ENCODE measurements at regions not wholly inside any gene's neighbourhood (a gene's known extent, or its start where the extent isn't known, plus 50 kb on each side); places are given as distances from the start of the nearest gene placed in this dataset.

DNA sequence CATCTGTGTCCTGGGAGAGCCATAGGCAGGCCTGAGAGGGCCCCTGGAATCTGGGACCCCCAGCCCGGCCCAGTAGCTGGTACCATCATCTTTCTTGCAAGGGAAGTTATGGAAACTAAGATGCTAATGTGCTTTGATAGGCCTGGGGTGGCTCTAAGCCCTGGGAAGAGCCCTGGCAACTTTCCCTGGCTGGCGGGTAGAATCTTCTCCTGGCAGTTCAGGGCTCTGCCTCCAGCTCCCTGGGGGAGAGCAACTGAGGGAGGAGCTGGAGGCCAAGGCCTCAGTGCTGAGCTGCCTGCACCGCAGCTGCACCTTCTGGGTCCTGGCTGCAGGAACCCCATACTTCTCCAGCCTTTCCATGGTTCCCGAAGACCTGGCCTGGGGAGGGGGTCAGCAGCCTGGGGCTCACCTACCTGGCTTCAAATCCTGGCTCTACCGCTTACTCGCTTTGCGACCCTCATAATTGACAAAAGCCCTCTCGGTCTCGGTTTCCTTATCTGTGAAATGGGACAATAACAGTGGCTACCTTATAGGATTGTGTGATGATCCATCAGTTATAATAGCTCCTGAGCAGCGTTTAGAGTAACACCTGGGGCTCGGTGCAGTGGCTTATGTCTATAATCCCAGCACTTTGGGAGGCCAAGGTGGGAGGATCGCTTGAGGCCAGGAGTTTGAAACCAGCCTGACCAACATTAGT, 333.7 kb downstream of the SEC14L1 start:
- no peak for DNase-seq (ENCODE audit: low spot score)

DNA sequence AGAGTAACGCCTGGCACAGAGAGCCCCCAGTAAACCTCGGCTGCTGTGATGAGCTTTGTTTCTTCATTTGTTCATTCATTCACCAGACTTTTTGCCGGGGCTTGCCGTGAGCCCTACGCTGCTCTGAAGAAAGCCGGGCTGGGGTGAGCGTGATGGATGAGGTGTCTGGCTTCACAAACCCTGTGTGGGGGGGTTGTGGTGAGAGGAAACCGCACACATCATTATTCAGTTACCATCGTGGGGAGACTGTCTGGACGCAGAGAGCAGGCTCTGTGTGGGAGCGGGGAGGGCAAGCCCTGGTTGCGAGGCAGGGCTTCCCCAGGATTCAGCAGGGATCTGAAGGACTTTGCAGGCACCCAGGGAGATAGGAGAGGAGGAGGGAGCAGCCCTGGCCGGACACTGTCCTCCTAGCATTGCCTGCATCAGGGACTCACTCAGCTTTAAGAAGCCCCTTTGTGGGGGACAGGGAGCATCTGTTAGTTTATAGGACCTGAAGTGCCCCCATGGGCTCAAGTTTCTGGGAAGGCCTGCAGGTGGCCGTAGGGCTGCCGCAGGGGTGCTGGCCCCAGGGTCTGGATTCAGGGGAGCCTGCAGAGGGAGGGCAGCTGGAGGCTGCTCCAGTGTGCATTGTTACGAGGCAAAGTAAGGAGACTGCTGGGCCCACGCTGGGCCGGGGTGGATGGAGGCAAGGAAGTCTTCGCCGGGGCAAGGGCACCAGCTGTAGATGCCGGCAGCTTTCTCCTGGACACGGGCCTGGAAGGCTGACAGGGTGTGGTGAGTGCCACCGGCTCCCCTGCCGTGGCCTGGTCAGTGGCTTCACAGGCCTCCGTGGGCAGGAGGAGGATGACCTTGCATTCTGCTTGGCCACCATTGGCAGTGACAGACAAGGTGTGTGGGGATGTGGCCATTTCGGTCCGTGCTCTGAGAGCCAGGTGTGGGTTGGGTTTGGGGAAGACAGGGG, 334.5 kb downstream of the SEC14L1 start:
- no peak for DNase-seq (ENCODE audit: low spot score)

DNA sequence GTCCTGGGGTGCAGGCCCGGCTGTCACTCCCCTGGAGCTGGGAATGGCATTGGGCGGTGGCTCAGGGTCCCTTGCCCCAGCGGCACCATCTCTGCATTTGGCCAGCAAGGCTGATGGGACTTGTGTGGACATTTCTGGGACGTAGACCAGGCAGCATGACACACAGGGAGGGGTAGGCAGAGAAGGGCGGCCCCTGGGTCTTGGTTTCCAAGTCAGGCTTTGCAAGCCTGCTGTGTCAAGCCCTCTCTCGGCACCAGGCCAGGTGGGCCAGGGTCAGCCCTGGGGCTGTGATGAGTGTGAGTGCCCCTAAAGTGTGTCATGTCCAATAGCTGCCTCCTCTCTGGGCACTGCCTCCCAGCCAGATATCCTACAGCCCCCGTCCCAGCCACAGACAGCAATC, 335.2 kb downstream of the SEC14L1 start:
- no peak for DNase-seq (ENCODE audit: low spot score)

DNA sequence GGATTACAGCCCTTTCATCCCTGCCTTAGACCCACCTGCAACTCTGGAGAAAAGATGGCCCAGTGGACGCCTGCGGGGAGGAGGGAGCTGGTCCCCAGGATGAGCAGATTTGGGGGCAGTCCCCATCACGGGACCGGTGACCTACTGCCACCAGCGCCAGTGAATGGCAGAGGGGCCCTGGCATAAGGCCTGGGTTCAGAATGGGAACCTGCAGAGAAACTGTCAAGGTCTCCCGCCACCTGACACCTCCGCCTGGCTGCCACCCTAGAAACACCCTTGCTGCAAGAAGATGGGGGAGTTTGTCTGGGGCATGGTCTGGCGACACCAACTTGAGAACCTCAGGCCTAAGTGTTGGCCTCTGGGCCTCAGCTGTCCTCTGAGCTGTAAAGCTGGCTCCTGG, 335.7 kb downstream of the SEC14L1 start:
- DNase-seq (ENCODE audit: low spot score): no peak

DNA sequence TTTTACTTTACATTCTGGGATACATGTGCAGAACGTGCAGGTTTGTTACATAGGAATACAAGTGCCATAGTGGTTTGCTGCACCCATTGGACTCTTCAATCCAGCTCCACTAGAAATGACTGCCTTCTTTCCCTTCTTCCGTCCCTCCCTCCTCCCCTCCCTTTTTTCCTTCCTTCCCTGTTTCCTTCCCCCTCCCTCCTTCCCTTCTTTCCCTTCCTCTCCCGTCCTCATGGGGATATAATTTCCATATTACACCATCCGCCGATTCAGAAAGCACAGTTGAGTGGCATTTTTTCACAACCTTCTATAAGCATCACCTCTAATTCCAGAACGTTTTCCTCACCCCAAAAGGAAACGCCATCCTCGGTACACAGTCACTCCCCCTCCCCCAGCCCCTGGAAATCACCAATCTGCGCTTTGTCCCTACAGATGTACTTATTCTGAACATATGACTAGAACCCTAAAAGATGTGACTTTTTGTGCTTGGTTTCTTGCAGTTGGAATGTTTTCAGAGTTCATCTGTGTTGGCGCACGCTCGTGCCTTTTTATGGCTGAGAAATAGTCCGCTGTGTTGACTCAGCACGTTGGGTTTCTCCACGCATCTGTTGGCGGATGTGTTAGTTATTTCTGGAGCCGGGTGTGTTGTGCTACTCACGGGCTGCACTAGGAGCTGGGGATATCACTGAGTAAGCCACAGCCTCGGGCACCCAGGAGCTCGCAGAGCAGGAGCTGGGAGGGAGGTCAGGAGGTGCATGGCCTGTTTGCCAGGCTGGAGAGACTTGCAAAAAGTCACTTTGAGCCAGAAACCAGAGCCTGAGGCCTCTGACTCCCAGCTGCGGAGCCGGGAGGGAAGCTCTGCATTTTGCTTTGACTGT, 336.4 kb downstream of the SEC14L1 start:
- peak; percentile 58 for DNase-seq (ENCODE audit: low spot score)

DNA sequence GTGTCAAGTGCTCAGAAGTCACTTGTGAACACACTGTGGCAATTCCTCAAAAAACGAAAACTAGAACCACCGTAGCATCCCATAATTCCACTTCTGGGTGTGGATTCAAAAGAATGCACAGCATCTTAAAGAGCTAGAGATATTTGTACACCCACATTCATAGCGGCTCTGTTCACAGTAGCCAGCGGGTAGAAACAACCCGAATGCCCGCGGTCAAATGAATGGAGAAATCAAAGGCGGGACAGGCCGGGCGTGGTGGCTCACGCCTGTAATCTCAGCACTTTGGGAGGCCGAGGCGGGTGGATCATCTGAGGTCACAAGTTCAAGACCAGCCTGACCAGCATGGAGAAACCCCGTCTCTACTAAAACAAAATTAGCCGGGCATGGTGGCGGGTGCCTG, 337.5 kb downstream of the SEC14L1 start:
- no peak for DNase-seq (ENCODE audit: low spot score)

DNA sequence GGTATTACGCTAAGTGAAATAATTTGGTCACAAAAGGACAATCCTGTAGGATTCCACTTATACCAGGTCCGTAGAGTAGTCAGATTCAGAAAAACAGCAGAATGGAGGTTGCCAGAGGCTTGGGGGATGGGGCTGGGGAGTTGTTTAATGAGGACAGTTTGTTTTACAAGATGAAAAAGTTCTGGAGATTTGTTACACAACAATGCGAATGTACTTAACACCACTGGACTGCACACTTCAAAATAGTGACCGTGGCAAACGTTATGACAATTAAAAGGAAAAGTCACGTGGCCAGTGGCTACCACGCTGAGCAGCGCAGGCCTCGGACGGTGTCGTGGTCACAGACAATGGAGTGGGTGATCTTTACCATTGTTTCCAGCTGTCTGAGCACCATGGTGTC, 338.1 kb downstream of the SEC14L1 start:
- DNase-seq (ENCODE audit: low spot score): no peak

DNA sequence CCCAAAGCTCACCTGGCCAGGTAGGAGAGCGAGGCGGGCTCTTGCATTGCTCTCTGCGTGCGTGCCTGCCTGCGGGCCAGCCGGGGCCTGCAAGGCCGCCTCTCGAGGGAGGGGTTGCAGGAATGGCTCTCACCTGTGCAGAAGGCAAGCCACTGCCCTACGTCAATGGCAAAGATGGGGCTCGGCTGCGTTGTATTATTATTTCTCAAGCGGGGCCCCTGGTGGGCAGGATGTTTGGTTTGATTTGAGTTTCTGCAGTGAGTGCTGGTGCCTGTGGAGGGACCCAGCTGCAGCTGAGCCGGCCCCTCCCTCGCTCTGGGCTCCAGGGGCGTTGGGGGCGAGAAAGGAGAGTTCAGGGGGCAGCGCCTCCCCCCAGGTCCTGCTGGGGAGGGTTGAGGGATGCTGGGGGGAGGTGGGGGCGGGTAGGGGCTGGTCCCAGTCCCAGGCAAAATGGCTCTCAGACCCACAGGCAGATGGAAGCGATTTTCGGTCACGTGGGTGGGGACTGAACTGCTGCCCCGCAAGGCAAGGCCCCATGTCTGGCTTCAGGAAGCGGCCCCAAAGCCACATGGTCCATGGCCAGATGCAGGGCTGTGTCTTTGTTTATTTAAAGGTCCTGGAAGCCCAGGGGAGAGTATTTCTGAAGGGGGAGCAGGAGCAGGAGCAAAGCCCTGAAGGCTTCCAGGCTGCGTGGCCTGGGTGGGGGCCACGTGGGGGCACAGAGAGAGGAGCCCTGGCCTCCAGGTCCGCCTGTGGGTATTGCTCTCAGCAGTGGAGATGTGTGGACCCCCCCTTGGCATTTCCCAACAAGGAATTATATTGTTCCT, 338.8 kb downstream of the SEC14L1 start:
- no peak for DNase-seq (ENCODE audit: low spot score)

DNA sequence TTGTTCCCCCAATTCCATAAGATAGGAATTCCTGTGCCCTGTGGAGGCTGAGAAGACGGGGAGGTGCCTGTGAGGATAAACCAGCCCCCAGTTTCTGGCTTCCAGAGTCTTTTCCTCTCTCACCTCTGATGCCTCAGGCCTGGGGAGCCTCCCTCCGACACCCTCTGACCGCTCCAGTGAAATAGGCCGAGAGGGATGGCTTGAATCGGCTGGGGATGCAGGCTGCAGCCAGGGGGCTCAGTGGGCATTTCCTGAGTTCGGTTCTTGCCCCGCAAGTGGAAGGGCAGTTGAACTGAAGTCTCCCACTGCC, 339.4 kb downstream of the SEC14L1 start:
- DNase-seq (ENCODE audit: low spot score): no peak

DNA sequence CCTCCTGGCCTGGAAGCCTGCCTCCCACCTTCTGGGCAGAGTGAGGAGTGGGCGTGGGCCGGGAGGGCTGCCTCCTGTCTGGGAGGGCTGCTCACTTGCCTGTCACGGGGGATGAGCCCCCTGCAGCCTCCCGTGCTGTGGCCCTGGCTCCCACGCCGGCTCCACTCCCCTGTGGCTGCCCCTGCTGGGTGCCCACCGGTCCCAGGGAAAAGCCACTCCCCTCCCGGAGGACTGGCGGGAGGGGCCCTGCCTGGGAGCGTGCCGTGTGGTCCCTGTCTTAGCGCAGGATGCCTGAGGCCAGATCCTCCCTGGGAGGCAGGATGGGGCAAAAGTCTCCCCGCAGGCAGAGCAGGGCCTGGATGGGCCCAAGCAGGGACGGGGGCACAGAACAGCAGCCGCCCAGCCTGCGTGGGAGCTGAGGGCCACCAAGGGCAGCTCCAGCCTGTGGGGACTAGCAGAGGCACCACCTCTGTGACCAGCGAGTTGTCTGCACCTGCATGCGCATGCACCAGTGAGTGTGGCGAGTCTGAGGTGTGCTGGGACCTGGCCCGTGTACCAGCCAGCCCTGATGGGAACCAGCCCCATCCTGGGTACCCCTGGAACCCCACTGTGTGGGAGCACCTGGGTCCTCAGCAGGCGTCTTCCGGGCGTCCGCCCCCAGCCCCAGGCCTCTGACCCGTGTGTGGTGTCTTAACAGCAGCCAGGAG, 339.9 kb downstream of the SEC14L1 start:
- no peak for DNase-seq (ENCODE audit: low spot score)

DNA sequence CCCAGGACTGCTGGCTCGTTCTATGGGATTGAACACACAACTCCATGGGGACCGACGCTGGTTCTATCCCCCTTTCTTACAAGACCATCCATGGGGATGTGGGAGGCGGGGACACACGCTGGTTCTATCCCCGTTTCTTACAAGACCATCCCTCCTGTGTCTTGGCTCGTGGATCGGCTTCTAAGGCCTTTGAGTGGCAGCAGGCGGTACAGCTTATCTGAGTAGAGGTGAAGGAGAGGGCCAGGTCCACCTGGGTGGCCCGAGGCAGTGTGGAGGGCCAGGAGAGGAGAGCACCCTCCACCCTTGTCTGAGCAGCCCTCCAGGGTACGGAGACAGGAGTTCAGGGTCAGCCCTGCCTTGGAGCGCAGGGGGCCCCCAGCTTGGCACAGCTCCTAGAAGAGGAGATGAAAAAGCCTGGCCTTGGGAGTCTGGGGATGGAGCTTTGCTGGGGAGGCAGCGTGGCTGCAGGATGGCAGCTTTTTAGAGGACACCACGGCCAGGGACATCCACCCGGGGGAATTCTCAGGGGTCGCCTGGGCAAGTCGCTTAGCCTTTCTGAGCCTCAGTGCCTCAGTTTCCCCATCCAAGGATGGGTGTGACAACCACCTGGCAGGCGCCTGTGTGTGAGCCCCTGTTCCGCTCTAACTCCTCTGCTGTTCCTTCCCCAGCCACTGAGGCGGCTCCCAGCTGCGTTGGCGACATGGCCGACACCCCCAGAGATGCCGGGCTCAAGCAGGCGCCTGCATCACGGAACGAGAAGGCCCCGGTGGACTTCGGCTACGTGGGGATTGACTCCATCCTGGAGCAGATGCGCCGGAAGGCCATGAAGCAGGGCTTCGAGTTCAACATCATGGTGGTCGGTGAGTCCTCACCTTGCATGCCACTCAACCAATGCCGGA, 341.0 kb downstream of the SEC14L1 start:
- DNase-seq (ENCODE audit: low spot score): no peak

DNA sequence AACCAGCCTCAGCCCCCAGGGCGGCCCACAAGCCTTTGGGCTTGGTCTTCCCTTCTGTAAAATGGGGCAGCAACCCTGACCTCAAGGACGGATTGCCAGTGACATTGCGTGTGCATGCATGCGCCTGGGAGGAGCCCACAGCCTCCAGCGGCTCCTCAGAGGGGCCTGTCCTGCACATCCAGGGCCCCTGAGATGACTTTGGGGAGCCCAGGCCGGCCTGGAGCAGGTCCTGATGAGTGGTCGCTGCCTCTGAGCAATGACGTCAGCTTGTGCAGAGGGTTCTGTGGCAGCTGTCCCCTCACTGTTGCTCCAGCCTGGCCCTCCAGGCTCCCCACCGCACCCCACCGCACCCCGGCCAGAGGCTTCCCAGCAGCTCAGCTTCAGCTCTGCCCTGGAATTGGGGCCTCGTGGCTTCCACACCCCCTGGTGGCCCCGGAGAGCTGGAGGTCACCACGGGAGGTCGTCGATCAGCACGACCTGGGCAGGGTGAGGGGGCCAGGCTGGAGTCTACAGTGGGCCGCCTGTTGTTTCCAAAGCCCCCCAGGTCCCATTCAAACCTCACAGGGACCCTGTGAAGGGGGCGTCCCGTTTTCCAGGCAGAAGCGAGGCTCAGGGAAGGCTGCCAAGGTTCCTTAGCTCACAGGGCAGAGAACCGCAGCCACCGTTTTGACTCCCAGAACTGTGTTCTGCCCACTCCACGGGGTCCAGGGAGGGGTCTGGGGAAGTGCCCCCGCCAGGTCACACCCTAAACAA, 341.8 kb downstream of the SEC14L1 start:
- DNase-seq (ENCODE audit: low spot score): no peak

DNA sequence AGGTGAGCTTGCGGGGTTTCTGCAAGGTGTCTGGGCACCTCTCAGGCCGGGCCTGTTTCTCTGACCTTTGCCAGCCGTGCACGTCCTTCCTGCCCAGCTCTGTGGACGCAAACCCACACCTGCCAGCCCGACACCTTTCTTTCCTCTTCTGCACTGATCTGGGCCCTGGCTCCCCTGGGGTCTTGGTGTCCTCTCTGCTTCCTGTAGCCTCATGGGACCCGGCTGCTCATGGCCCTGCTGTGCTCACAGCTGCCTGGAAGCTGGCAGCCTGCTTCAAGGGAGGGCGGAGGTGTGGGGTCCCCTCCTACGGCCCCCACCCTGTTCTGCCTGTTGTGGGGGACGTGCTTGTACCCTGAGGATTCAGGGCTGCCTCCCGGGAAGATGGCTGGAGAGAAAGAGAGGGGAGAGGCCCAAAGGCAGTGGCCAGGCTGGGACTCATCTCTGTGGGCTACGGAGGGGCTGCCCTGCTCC, 342.4 kb downstream of the SEC14L1 start:
- DNase-seq (ENCODE audit: low spot score): no peak

DNA sequence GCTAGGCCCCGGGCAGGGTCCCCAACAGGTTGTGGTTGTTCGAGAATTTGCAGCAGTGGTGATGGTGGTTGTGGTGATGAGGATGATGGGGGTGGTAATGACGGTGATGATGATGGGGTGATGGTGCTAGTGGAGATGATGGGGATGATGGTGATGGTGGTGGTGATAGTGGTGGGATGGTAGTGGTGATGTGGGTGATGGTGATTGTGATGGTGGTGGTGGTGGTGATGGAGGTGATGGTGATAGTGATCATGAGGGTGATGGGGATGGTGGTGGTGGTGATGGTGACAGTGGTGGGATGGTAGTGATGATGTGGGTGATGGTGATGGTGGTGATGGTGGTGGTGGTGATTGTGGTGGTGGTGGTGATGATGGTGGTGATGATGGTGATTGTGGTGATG, 343.3 kb downstream of the SEC14L1 start:
- DNase-seq (ENCODE audit: low spot score): no peak

DNA sequence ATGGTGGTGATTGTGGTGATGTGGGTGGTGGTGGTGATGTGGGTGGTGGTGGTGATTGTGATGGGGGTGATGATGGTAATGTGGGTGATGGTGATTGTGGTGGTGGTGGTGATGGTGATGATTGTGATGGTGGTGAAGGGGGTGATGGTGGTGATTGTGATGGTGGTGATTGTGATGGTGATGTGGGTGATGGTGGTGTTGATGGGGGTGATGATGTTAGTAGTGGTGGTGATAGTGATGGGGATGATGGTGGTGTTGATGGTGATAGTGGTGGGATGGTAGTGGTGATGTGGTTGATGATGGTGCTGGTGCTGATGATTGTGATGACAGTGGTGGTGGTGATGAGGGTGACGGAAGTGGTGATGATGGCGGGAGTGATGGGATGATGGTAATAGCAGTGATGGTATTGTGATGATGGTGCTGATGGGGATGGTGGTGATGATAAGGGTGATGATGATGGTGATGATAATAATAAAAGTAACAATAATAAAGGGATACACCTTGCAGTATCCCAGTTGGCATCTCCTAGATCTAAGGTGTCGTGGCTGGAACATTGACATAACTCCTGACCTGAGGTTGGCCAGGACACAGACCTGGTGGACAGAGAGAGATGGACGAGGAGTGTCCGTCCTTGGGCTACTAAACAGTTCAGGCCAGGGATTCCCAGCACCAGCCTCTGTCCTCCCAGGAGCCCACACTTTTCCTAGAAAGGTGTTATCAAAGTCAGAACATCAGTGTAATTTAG, 344.5 kb downstream of the SEC14L1 start:
- no peak for DNase-seq (ENCODE audit: low spot score)

DNA sequence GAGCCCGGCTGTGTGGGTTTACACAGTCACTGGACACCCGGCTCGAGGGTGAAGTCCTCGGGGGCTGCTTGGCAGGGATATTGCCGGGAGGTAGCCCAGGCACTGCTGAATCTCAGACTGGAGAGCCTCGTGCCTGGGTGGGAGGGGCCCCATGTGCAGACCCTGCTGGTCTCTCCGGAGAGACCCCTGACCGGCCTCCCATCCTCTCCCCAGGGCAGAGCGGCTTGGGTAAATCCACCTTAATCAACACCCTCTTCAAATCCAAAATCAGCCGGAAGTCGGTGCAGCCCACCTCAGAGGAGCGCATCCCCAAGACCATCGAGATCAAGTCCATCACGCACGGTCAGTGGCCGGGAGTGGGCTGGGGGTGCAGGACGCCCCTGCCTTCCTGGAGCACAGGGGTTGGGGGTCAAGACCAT, 346.5 kb downstream of the SEC14L1 start:
- no peak for DNase-seq (ENCODE audit: low spot score)

DNA sequence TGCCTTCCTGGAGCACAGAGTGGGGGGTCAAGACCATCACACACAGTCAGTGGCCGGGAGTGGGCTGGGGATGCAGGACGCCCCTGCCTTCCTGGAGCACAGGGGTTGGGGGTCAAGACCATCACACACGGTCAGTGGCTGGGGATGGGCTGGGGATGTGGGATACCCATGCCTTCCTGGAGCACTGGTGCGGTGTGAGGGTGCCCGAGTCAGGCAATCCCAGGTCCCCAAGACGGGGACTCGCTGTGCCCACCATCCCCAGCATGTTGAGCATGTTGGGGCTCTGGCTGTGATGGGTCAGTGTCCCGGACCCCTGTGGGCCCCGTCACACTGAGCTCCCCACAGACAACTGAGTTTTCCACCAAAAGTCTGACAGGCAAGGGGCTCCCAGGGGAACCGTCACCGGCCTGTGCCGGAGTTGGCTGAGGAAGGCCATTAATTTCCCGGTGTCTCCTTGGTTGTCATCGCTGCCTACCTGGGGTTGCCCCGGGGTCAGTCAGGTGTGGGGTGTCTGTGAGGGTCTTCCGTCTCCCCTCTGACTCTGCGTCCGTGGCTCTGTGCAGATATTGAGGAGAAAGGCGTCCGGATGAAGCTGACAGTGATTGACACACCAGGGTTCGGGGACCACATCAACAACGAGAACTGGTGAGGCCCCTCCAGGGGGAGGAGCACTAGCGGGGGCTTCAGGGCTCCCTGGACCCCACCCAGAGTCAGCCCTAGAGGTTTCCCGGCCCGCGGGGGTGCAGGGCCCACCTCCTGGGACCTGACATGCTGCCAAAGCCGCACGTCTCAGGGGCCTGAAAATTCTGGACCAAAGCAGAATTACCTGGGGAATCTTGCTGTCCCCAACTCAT, 347.1 kb downstream of the SEC14L1 start:
- DNase-seq (ENCODE audit: low spot score): no peak

All from HuH-7.5 (cell line).